ENCODE measurements at regions not wholly inside any gene's neighbourhood (a gene's known extent, or its start where the extent isn't known, plus 50 kb on each side); places are given as distances from the start of the nearest gene placed in this dataset.

DNA sequence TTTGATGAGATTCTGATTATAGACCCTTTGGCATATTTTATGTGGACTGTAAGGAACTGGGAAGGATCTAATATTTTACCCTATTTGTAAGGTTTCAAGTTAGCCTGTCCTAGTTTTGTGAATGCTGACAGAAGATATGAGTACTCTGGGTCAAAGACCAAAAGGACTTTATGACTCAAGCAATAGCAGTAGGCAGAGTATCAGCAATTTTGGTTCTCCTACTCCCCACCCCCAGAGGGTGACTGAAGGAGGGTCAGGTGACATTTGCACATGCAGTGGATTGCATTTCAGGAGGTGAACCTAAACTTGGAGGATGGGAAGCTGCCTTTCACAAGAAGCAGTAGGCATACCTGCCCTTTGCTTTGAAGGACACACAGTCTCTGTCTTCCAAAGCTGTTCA, 84.0 kb upstream of the KLF6 start:
- Histone ChIP-seq H3K27ac (ENCODE audit: poor library complexity, severe bottlenecking) (no peak overlapping the region), H3K4me1 (ENCODE audit: insufficient read depth, poor library complexity, severe bottlenecking) (peaks cover 4% of the 10 kb centered on the region), H3K9me3 (ENCODE audit: severe bottlenecking) (no peaks in the 10 kb centered on the region), H3K4me3 (ENCODE audit: severe bottlenecking) (no peak overlapping the region), H3K27me3 (ENCODE audit: insufficient read depth, poor library complexity, severe bottlenecking) (no peaks in the 10 kb centered on the region), H3K36me3 (ENCODE audit: low read depth) (no peaks in the 10 kb centered on the region)
- ATAC-seq (ENCODE audit: low read depth) (no peak), DNase-seq (ENCODE audit: low spot score) (no peak)
- TF ChIP-seq, protein P1, sequence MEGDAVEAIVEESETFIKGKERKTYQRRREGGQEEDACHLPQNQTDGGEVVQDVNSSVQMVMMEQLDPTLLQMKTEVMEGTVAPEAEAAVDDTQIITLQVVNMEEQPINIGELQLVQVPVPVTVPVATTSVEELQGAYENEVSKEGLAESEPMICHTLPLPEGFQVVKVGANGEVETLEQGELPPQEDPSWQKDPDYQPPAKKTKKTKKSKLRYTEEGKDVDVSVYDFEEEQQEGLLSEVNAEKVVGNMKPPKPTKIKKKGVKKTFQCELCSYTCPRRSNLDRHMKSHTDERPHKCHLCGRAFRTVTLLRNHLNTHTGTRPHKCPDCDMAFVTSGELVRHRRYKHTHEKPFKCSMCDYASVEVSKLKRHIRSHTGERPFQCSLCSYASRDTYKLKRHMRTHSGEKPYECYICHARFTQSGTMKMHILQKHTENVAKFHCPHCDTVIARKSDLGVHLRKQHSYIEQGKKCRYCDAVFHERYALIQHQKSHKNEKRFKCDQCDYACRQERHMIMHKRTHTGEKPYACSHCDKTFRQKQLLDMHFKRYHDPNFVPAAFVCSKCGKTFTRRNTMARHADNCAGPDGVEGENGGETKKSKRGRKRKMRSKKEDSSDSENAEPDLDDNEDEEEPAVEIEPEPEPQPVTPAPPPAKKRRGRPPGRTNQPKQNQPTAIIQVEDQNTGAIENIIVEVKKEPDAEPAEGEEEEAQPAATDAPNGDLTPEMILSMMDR (IDR thresholded peaks at IDR 0.05; ENCODE audit: poor library complexity, severe bottlenecking), result no peak

DNA sequence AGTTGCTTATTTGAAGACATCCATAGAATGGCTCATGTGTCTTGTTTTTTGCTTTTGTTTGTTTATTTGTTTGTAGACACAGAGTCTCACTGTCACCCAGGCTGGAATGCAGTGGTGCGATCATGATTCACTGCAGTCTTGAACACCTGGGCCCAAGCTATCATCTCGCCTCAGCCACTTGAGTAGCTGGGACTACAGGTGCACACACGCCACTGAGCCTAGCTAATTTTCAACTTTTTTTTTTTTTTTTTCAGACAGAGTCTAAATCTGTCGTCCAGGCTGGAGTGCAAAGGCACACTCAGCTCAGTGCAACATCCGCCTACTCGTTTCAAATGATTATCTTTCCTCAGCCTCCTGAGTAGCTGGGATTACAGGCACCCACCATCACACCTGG, 83.3 kb upstream of the KLF6 start:
- TF ChIP-seq, protein P1 (IDR thresholded peaks at IDR 0.05; ENCODE audit: poor library complexity, severe bottlenecking), result no peak
- H3K36me3 ChIP-seq (ENCODE audit: low read depth), result no peaks in the 10 kb centered on the region
- H3K27ac ChIP-seq (ENCODE audit: poor library complexity, severe bottlenecking), result no peak overlapping the region
- no peaks in the 10 kb centered on the region for H3K4me1 ChIP-seq (ENCODE audit: insufficient read depth, poor library complexity, severe bottlenecking)
- no peak for ATAC-seq (ENCODE audit: low read depth)
- no peak for DNase-seq (ENCODE audit: low spot score)
- no peaks in the 10 kb centered on the region for H3K9me3 ChIP-seq (ENCODE audit: severe bottlenecking)
- H3K4me3 ChIP-seq (ENCODE audit: severe bottlenecking), result no peak overlapping the region
- H3K27me3 ChIP-seq (ENCODE audit: insufficient read depth, poor library complexity, severe bottlenecking), result no peaks in the 10 kb centered on the region

DNA sequence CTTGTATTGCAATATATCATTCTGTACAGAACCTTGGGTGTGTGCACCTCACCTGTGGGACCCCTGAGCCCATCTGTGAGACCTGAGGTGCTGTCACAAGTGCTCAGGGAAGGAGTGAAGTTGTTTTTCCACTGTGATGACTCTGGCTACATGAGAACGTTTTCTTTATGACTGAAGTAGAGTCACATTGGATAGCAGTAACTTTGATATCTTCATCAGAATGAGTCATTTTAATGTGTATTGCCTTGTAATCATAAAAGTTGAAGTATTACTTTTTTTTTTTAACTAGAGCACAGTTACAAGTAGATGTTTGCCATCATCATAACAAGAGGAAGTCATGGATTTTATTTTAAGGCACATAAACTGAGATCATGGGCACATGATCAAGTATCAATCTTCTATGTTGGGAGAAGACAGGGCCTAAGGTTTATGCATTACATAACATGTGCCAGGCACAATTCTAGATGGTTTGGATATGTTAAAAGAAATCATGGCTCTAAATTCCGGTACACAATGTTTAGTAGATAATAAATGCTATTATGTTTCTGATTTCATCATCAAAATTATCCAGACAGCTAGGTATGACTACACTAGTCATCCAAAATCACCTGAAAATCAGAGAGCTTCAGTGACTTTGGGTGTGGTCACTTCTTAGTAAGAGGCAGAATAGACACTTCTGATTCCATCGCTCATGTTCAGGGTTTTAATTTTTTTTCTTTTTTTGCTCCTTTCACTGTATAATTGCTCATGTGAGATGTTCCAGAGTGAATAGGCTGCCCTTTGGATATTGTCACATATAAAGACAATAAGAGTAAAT, 82.7 kb upstream of the KLF6 start:
- no peaks in the 10 kb centered on the region for H3K4me1 ChIP-seq (ENCODE audit: insufficient read depth, poor library complexity, severe bottlenecking)
- TF ChIP-seq, protein P1 (IDR thresholded peaks at IDR 0.05; ENCODE audit: poor library complexity, severe bottlenecking), result no peak
- no peaks in the 10 kb centered on the region for H3K9me3 ChIP-seq (ENCODE audit: severe bottlenecking)
- DNase-seq (ENCODE audit: low spot score), result no peak
- no peaks in the 10 kb centered on the region for H3K36me3 ChIP-seq (ENCODE audit: low read depth)
- no peak for ATAC-seq (ENCODE audit: low read depth)
- no peak overlapping the region for H3K27ac ChIP-seq (ENCODE audit: poor library complexity, severe bottlenecking)
- no peaks in the 10 kb centered on the region for H3K27me3 ChIP-seq (ENCODE audit: insufficient read depth, poor library complexity, severe bottlenecking)
- no peak overlapping the region for H3K4me3 ChIP-seq (ENCODE audit: severe bottlenecking)

DNA sequence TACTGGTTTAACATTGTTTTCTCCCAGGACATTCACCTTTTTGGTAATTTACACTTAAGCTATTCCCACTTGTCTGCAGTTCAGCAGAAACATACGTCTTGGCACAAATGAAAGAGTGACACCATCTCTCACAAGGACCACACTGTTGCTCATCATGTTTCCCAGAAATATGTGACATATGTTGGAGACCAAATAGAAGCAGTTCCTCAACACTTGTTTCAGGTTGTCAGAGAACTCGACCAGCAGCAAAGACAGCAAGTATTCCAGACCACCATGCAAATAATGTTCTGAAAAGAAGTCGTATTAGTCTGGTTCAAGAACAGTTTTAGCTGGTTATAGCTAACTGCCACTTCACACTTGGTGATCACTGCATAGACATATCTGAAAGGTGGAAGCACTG, 81.3 kb upstream of the KLF6 start:
- TF ChIP-seq, protein P1 (IDR thresholded peaks at IDR 0.05; ENCODE audit: poor library complexity, severe bottlenecking), result no peak
- H3K9me3 ChIP-seq (ENCODE audit: severe bottlenecking), result no peaks in the 10 kb centered on the region
- ATAC-seq (ENCODE audit: low read depth) (no peak), DNase-seq (ENCODE audit: low spot score) (no peak)
- no peaks in the 10 kb centered on the region for H3K36me3 ChIP-seq (ENCODE audit: low read depth)
- no peak overlapping the region for H3K4me3 ChIP-seq (ENCODE audit: severe bottlenecking)
- no peak overlapping the region for H3K27ac ChIP-seq (ENCODE audit: poor library complexity, severe bottlenecking)
- no peaks in the 10 kb centered on the region for H3K4me1 ChIP-seq (ENCODE audit: insufficient read depth, poor library complexity, severe bottlenecking)
- no peaks in the 10 kb centered on the region for H3K27me3 ChIP-seq (ENCODE audit: insufficient read depth, poor library complexity, severe bottlenecking)

DNA sequence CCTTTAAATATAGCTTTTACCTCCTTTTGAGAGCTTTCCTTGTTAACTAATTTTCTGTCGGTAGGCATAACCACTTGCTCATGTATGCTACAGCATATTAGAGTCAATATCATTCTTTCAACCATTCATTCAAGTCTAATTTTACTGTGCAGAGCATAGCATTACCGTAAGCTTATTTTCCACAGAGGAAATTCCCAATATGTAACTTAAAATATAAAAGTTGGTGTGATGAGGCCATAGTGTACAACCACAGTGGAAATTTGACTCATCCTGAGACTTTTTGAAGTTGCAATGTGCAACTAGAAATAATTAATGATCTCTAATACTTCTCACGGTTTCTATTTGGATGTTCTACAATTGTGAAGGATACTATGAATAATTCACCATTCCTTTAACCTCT, 80.6 kb upstream of the KLF6 start:
- DNase-seq (ENCODE audit: low spot score), result no peak
- H3K9me3 ChIP-seq (ENCODE audit: severe bottlenecking), result no peaks in the 10 kb centered on the region

More for the DNA sequence above, 80.6 kb upstream of the KLF6 start:
- no peak overlapping the region for H3K27ac ChIP-seq (ENCODE audit: poor library complexity, severe bottlenecking)
- H3K36me3 ChIP-seq (ENCODE audit: low read depth), result no peaks in the 10 kb centered on the region
- TF ChIP-seq, protein P1 (IDR thresholded peaks at IDR 0.05; ENCODE audit: poor library complexity, severe bottlenecking), result no peak
- no peak for ATAC-seq (ENCODE audit: low read depth)
- H3K4me1 ChIP-seq (ENCODE audit: insufficient read depth, poor library complexity, severe bottlenecking), result peaks cover 3% of the 10 kb centered on the region
- no peak overlapping the region for H3K4me3 ChIP-seq (ENCODE audit: severe bottlenecking)
- no peaks in the 10 kb centered on the region for H3K27me3 ChIP-seq (ENCODE audit: insufficient read depth, poor library complexity, severe bottlenecking)

Measured in RWPE2 (cell line).